ENCODE measurements at regions not wholly inside any gene's neighbourhood (a gene's known extent, or its start where the extent isn't known, plus 50 kb on each side); places are given as distances from the start of the nearest gene placed in this dataset.
"Not testable (repeated sequence)": the region's sequence is repeated elsewhere in the genome, so short reads cannot be mapped to it uniquely, and the experiment has no call there.

DNA sequence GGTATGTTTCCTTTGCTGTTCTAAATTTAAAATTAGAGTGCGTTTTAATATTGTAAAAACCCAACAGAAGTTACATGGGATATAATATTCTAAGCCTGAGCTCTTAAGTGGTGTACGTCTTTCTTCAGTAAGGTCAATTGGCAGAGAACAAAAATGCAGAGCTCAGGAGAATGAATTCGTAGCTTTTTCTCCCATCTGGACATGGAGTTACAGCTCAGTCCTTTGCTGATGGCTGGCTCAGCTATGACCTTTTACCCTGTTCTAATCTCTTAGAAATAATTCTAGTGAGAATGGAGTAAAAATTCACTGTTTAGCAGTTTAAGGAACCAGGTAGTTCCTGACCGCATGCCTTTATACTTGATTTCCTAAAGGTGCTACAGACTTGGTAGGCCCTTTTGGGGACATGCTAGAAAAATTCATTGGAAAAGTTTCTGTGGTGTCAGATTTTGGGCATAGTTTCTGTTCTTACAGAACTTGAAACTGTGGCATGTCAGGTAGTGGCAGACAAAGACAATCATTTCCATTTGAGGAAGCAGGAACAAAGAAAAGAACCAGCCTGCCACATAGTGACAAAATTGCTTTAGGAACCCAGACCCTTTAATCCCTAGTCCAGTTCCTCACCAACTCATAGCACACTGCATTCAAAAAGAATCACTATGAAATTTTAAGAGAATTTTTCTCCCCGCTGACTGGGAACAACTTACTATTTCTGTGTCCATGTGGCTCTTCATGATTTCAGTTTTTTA is 566.8 kb upstream of the ZNF804A start:
- no peak for DNase-seq

GRCh38 chr2:184032983-184033382 is 565.3 kb upstream of the ZNF804A start:
- DNase-seq = no peak

DNA sequence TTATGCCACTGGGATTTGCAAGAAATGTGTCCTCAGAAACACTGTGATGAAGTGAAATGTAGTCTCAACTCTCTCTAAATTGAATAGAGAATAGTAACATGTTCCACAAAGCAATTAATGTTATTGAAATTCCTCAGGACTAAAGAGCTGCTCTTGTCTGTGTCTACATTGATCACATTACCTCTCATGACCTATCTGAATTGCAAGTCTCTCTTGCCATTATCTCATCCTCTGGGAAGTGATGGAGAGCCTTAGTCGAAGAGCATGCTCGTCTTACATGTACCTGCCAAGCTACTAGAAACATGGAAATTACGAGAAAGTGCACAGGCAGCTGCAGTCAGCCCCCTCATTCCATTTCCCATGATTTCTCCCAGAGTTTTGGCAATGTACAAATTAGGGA is 561.1 kb upstream of the ZNF804A start:
- DNase-seq = no peak

- DNase-seq = no peak
These were observed 558.8 kb upstream of the ZNF804A start for GRCh38 chr2:184039493-184039892.

DNA sequence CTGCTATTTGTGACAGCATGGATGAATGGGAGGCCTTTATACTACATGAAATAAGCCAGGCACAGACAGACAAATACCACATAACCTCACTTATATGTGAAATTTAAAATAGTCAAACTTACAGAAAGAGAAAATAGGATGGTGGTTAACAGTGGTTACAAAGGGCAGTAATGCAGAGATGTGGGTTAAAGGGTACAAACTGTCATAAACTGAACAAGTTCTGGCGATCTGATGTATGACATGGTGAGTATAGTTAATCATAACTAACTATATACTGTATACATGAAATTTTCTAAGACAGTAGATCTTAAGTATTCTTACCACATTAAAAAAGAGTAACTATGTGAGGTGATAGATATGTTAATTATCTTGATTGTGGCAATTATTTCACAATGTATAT is 558.1 kb upstream of the ZNF804A start:
- DNase-seq = no peak

DNA sequence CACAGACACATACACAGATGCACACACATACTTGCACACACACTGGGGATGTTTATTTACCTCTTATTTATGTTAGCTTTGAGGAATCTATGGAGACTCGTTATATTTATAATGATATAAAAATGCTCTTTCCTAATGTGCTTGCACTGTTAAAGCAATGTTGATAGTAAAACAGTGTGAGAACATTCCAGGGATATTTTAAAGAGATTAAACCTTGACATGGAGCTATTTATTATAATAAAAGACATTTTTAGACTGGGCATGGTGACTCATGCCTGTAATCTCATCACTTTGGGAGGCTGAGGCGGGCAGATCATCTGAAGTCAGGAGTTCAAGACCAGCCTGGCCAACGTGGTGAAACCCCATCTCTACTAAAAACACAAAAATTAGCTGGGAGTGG is 557.3 kb upstream of the ZNF804A start:
- DNase-seq = no peak

- DNase-seq = no peak
These were observed 556.6 kb upstream of the ZNF804A start for GRCh38 chr2:184041777-184042176.

DNA sequence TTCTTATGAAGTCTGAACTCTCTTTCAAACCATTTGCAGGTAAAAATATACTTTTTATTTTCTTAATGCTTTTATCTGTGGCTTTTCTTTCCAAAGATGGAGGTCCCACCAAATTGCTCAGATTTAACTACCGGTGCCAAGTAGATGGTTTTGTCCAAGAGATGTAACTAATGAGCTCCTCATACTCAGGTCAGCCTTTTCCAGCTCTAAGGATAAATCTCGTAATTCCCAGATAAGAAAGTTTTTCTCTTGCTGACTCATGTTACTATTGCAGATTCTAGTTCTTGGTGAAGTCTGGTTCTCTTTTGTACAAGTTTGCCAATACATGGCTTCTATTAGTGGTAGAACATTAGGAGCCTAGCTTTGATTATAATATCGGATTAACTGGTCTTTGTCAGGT is 550.8 kb upstream of the ZNF804A start:
- DNase-seq = no peak

DNA sequence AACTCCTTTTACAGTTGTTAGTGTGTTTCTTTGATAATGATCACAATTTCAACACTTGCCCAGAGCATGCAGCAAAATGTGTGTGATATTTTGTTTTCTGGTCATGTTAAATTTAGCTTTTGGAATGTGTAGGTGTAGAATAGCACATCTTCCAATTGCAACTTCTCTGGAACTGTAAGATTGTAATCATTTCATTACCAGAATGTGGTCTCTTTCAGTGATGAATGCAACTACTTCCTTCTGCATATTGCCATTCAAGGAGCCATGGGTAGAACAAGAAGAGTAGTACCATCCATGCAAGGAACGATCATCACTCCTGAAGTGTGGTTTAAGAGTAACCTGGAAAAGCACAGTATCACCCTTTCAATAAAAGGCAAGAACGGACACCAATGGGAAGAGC is 548.8 kb upstream of the ZNF804A start:
- DNase-seq = no peak

DNA sequence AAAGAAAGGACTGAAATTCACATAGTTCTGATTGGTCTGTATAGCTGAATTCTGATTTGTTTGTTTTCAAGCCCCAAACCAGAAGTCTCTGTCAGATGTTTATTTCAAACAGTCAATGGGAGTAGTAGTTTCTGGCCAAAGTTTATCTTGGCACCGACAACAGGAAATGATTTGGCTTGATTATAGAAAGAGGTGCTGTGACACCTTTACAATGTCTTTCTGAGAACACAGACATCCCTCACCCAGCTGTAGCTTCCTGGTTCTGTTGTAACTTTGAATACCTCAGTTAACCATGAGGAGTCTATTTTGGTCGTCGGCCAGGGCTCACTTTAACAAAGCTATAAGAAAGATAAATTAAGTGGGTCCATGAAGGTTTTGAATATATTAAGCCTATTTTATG is 545.0 kb upstream of the ZNF804A start:
- DNase-seq = no peak

DNA sequence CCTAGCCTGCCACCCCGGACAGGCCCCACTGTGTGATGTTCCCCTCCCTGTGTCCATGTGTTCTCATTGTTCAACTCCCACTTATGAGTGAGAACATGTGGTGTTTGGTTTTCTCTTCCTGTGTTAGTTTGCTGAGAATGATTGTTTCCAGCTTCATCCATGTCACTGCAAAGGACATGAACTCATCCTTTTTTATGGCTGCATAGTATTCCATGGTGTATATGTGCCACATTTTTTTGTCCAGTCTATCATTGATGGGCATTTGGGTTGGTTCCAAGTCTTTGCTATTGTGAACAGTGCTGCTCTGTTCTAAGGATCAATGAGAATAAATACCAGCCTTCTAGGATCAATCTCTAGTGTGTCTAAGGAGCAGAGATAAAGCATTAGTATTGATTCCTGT is 543.9 kb upstream of the ZNF804A start:
- DNase-seq = not testable (repeated sequence)

GRCh38 chr2:184057910-184058309 is 540.4 kb upstream of the ZNF804A start:
- no peak for DNase-seq

DNA sequence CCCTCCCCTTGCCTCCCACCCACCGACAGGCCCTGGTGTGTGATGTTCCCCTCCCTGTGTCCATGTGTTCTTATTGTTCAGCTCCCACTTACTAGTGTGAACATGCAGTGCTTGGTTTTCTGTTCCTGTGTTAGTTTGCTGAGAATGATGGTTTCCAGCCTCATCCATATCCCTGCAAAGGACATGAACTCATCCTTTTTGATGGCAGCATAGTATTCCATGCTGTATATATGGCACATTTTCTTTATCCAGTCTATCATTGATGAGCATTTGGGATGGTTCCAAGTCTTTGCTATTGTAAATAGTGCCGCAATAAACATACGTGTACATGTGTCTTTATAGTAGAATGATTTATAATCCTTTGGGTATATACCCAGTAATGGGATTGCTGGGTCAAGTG is 538.1 kb upstream of the ZNF804A start:
- DNase-seq = not testable (repeated sequence)

DNA sequence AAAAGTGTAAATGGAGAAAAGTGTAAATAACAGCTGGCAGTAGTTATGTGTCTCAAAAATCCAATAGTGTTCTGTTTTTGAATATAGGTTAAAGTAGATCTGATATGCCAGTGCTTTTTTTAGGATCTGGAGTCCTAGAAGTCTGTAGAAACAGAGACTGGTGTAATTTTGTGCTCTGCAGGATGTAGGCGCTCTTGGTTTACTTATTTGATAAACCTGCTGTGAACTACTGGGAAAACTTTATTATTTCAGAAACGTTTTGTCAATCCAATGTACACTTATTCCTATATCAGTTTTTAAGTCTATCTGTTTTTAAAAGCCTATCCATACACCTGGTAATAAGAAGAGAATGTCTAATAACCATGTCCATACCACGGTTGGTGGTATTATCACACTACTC is 530.8 kb upstream of the ZNF804A start:
- DNase-seq = no peak

DNA sequence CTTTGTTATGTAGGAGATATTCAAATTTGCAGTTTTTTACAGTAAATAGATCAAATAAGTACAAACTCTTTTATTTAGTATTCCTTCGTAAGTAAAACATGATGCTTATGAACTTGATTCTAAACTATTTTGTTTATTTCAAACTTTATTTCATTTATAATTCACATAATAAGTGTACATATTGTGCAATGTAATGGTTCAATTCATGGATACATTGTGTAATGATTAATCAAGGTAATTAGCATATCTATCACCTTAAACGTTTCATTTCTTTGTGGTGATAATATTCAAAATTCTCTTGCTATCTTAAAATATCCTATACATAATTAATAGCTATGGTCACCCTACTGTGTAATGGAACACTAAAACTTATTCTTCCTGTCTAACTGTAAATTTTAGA is 525.9 kb upstream of the ZNF804A start:
- DNase-seq = no peak

GRCh38 chr2:184078496-184078895 is 519.8 kb upstream of the ZNF804A start:
- DNase-seq = no peak

GRCh38 chr2:184091456-184091855 is 506.9 kb upstream of the ZNF804A start:
- no peak for DNase-seq

- no peak for DNase-seq
These were observed 484.5 kb upstream of the ZNF804A start for GRCh38 chr2:184113696-184114403.

- no peak for DNase-seq
These were observed 483.9 kb upstream of the ZNF804A start for GRCh38 chr2:184114439-184114838.

DNA sequence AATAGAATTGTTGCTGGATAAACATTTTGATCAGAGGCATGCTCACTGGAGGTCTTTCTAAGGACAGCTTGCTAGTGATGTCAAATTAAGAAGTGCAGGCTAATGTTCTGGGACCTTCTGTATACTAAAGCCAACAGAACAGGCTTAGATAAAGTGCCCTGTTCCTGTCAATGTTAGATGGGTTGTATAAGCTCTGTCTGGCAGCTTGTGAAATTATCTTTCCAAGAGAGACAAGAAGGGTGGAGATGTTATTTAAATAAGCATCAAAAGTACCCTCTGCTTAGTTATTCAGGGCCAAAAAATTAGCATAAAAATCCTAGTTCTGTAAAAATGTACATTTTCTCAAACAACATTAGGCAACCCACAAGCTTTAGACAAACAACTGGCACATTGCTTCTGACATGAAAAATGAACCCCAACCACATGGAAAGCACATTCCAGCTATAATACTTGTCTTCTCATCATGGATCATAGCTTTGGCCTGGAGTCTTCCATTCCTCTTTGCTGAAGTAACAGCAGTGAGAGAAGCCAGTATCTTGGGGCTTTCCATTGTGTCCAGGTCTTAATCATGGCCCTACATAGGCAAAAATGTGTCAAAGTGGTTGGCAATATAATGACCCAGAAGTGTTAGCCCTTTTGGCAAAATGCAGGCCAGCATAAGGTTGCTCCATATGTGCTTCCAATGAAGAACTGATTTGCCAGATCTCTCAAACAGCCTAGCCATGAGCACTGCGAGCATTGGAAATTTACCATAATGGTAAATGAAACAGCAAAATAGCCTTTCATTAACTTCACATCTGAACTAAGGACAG is 478.1 kb upstream of the ZNF804A start:
- DNase-seq = no peak

DNA sequence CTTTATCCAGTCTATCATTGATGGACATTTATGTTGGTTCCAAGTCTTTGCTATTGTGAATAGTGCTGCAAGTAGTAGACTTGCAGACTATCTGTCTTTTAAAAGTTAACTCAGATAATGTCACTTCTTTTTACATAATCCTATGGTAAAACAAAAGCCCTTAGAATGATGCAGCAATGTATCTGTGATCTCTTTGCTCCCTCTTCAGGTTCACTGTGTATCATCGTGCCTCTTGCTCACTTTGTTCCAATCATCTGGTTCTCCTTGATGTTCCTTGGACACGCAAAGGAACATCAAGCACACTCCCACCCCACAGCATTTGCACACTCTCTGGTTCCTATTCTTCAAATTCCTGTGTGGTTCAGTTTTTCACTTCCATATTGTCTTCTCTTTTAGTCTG is 472.5 kb upstream of the ZNF804A start:
- DNase-seq = no peak

GRCh38 chr2:184129073-184129472 is 469.3 kb upstream of the ZNF804A start:
- no peak for DNase-seq

DNA sequence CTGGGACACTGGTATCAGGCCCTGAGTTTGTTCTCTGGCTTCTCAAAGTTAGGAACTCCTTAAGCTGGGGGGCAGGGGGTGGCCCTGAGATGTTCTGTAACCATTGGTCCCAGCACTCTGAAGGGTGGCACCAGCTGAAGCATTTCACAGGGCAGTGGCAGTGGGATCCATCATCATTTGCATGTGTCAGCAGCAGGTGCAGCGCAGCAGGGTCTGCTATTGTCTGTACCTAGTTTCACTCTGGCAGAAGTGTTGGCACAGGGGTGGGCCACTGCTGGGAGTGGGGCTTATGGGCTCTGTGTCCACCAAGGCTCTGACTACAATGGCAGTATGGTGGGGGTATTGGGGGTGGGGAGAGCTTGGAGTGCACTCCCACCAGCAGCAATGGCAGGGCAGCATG is 460.4 kb upstream of the ZNF804A start:
- no peak for DNase-seq

DNA sequence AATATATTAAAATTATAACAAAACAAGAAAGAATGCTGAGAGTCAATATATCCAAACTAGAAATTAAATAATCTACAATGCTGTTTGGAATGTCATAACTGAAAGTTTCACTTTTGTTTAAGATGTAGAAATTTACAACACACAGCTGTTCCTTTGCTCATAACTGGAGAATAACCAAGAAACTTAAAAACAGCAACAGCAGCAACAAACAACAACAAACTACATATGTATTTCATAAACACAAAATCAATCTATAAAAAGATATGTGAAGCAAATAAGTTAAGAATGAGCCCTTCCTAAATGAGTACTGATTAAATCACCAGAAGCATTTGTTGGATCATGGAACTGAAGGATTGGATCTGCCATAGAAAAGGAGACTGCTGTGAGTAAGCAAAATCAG is 456.5 kb upstream of the ZNF804A start:
- DNase-seq = no peak

Data from suppressor macrophage treated with lipopolysaccharide for 4 hours (primary cell).